ENCODE measurements at regions not wholly inside any gene's neighbourhood (a gene's known extent, or its start where the extent isn't known, plus 50 kb on each side); places are given as distances from the start of the nearest gene placed in this dataset.

- no peaks in the 10 kb centered on the region for H3K79me2 ChIP-seq (ENCODE audit: insufficient read depth, low read length)
- H3K36me3 ChIP-seq (ENCODE audit: insufficient read depth, low read length) = no peaks in the 10 kb centered on the region
- no peaks in the 10 kb centered on the region for H3K9me3 ChIP-seq (ENCODE audit: insufficient read depth, low read depth, low read length)
- H3K4me2 ChIP-seq (ENCODE audit: low read depth, low read length, poor library complexity, severe bottlenecking) = no peak overlapping the region
- H3F3A ChIP-seq (ENCODE audit: low read depth) = no peaks in the 10 kb centered on the region
- no peak overlapping the region for H2AFZ ChIP-seq (ENCODE audit: low read length)
- TF ChIP-seq CTCF (conservative IDR thresholded peaks at IDR 0.05; ENCODE audit: low read length) (no peak), EZH2phosphoT487 (IDR thresholded peaks at IDR 0.05; ENCODE audit: borderline replicate concordance) (no peak)
- no peaks in the 10 kb centered on the region for H3K4me1 ChIP-seq (ENCODE audit: insufficient read depth, low read length, poor library complexity, severe bottlenecking)
- H3K9ac ChIP-seq (ENCODE audit: low read depth, low read length, poor library complexity, severe bottlenecking) = no peak overlapping the region
- H3K27me3 ChIP-seq (ENCODE audit: insufficient read depth, low read length, poor library complexity, severe bottlenecking) = no peaks in the 10 kb centered on the region
- H4K20me1 ChIP-seq (ENCODE audit: insufficient read depth, low read length, poor library complexity, severe bottlenecking) = no peaks in the 10 kb centered on the region
- no peak overlapping the region for H3K4me3 ChIP-seq (ENCODE audit: low read length, poor library complexity, severe bottlenecking)
- H3K9me2 ChIP-seq (replicated peaks; ENCODE audit: low read depth, low read length) = no peaks in the 10 kb centered on the region
Observed at GRCh38 chr10:44132361-44133289, 252.3 kb downstream of the CXCL12 start.

GRCh38 chr10:44126291-44126717 is 258.6 kb downstream of the CXCL12 start:
- H3K9ac ChIP-seq (ENCODE audit: low read depth, low read length, poor library complexity, severe bottlenecking) = no peak overlapping the region
- no peaks in the 10 kb centered on the region for H4K20me1 ChIP-seq (ENCODE audit: insufficient read depth, low read length, poor library complexity, severe bottlenecking)
- H3K4me2 ChIP-seq (ENCODE audit: low read depth, low read length, poor library complexity, severe bottlenecking) = no peak overlapping the region
- no peaks in the 10 kb centered on the region for H3F3A ChIP-seq (ENCODE audit: low read depth)
- H3K4me3 ChIP-seq (ENCODE audit: low read length, poor library complexity, severe bottlenecking) = no peak overlapping the region
- H3K27me3 ChIP-seq (ENCODE audit: insufficient read depth, low read length, poor library complexity, severe bottlenecking) = no peaks in the 10 kb centered on the region
- H2AFZ ChIP-seq (ENCODE audit: low read length) = no peak overlapping the region
- H3K9me2 ChIP-seq (replicated peaks; ENCODE audit: low read depth, low read length) = no peaks in the 10 kb centered on the region
- no peaks in the 10 kb centered on the region for H3K36me3 ChIP-seq (ENCODE audit: insufficient read depth, low read length)
- no peaks in the 10 kb centered on the region for H3K79me2 ChIP-seq (ENCODE audit: insufficient read depth, low read length)
- H3K9me3 ChIP-seq (ENCODE audit: insufficient read depth, low read depth, low read length) = no peaks in the 10 kb centered on the region
- TF ChIP-seq CTCF (conservative IDR thresholded peaks at IDR 0.05; ENCODE audit: low read length) (no peak), EZH2phosphoT487 (IDR thresholded peaks at IDR 0.05; ENCODE audit: borderline replicate concordance) (no peak)
- no peaks in the 10 kb centered on the region for H3K4me1 ChIP-seq (ENCODE audit: insufficient read depth, low read length, poor library complexity, severe bottlenecking)

DNA sequence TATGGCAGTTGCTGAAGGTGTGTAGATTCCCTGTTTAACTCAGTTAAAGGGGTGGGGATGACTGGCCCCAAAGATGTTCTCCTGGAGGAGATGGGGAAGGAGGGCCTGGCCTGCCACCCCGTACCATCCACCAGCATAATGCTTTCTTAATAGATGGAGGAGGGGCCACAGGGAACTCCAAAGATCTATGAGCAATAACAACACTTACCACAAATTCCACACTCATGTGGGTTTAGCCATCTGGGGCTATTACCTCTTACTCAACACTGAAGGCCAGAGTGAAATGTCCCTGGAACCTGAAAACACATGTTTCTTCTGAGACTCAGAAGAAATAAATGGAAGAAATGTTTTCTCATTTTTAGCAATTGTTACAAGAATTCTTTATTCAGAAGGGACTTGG is 259.0 kb downstream of the CXCL12 start:
- Histone ChIP-seq H3K9me2 (replicated peaks; ENCODE audit: low read depth, low read length) (no peaks in the 10 kb centered on the region), H3K9me3 (ENCODE audit: insufficient read depth, low read depth, low read length) (no peaks in the 10 kb centered on the region), H3K27me3 (ENCODE audit: insufficient read depth, low read length, poor library complexity, severe bottlenecking) (no peaks in the 10 kb centered on the region), H3K9ac (ENCODE audit: low read depth, low read length, poor library complexity, severe bottlenecking) (no peak overlapping the region), H2AFZ (ENCODE audit: low read length) (no peak overlapping the region), H3K4me3 (ENCODE audit: low read length, poor library complexity, severe bottlenecking) (no peak overlapping the region), H3F3A (ENCODE audit: low read depth) (no peaks in the 10 kb centered on the region), H3K4me1 (ENCODE audit: insufficient read depth, low read length, poor library complexity, severe bottlenecking) (no peaks in the 10 kb centered on the region), H3K36me3 (ENCODE audit: insufficient read depth, low read length) (no peaks in the 10 kb centered on the region), H4K20me1 (ENCODE audit: insufficient read depth, low read length, poor library complexity, severe bottlenecking) (no peaks in the 10 kb centered on the region), H3K4me2 (ENCODE audit: low read depth, low read length, poor library complexity, severe bottlenecking) (no peak overlapping the region), H3K79me2 (ENCODE audit: insufficient read depth, low read length) (no peaks in the 10 kb centered on the region)
- no peak for TF ChIP-seq EZH2phosphoT487 (IDR thresholded peaks at IDR 0.05; ENCODE audit: borderline replicate concordance)
- no peak for TF ChIP-seq CTCF (conservative IDR thresholded peaks at IDR 0.05; ENCODE audit: low read length)
